Smooth muscle cell (in vitro differentiated cells): ENCODE measurements at regions not wholly inside any gene's neighbourhood (a gene's known extent, or its start where the extent isn't known, plus 50 kb on each side); places are given as distances from the start of the nearest gene placed in this dataset.

Experiments
- DNase-seq: peaks from one replicate; lab custom pipeline; 2025; ENCODE audit not compliant: unreplicated experiment; lab: John Stamatoyannopoulos, UW
- H2AFZ ChIP-seq: fragments of 200-600 bp; sonication (generic); 2 replicates; pipeline ENCODE4 v1.6.0; 2016; ENCODE audit warnings: antibody characterized with exemption, low read depth, mild to moderate bottlenecking
- H3F3A ChIP-seq: fragments of 200-600 bp; sonication (generic); 2 replicates; pipeline ENCODE4 v1.6.0; 2017; ENCODE audit warnings: antibody characterized with exemption, low read depth
- H3K27ac ChIP-seq: fragments of 200-600 bp; sonication (generic); 2 replicates; pipeline ENCODE4 v1.5.1; 2016; ENCODE audit warnings: low read depth, mild to moderate bottlenecking
- H3K27me3 ChIP-seq: fragments of 200-600 bp; sonication (generic); 2 replicates; pipeline ENCODE4 v1.6.1; 2016; ENCODE audit warnings: low read depth, mild to moderate bottlenecking
- H3K36me3 ChIP-seq: fragments of 200-600 bp; sonication (generic); 2 replicates; pipeline ENCODE4 v1.5.1; 2016; ENCODE audit warnings: low read depth
- H3K4me1 ChIP-seq: fragments of 200-600 bp; sonication (generic); 2 replicates; pipeline ENCODE4 v1.5.1; 2016; ENCODE audit warnings: low read depth
- H3K4me2 ChIP-seq: fragments of 200-600 bp; sonication (generic); 2 replicates; pipeline ENCODE4 v1.6.0; 2016; ENCODE audit warnings: mild to moderate bottlenecking
- H3K4me3 ChIP-seq: fragments of 200-600 bp; sonication (generic); 2 replicates; pipeline ENCODE4 v1.5.1; 2016; ENCODE audit warnings: mild to moderate bottlenecking
- H3K79me2 ChIP-seq: fragments of 200-600 bp; sonication (generic); 2 replicates; pipeline ENCODE4 v1.6.0; 2016; ENCODE audit warnings: low read depth, mild to moderate bottlenecking
- H3K9ac ChIP-seq: fragments of 200-600 bp; sonication (generic); 2 replicates; pipeline ENCODE4 v1.6.0; 2016; ENCODE audit warnings: low read depth
- H3K9me3 ChIP-seq: fragments of 200-600 bp; sonication (generic); replicated peaks from 2 replicates; pipeline ENCODE4 v1.5.1; 2016; ENCODE audit warnings: low read depth
- H4K20me1 ChIP-seq: fragments of 200-600 bp; sonication (generic); 2 replicates; pipeline ENCODE4 v1.6.0; 2016; ENCODE audit warnings: low read depth
- WGBS: methylation state at CpG from one replicate; pipeline ENCODE4 v1.1.7; 2016; ENCODE audit warnings: low lambda C conversion rate; 5-methylcytosine and 5-hydroxymethylcytosine counted together
- TF ChIP-seq, protein P1 (sequence below): fragments of 200-600 bp; sonication (generic); IDR thresholded peaks from 2 replicates; pipeline ENCODE4 v1.5.1; 2017; ENCODE audit warnings: borderline replicate concordance, mild to moderate bottlenecking, antibody characterized with exemption; ENCODE audit not compliant: insufficient read depth, poor library complexity, severe bottlenecking

- Histone ChIP-seq H2AFZ (no peak overlapping the region), H3K4me1 (no peaks in the 10 kb centered on the region), H4K20me1 (no peaks in the 10 kb centered on the region), H3K4me3 (no peak overlapping the region), H3K27me3 (no peaks in the 10 kb centered on the region), H3K4me2 (no peak overlapping the region), H3K27ac (no peak overlapping the region), H3F3A (no peaks in the 10 kb centered on the region), H3K9ac (no peak overlapping the region), H3K79me2 (no peaks in the 10 kb centered on the region), H3K9me3 (no peaks in the 10 kb centered on the region), H3K36me3 (no peaks in the 10 kb centered on the region)
- TF ChIP-seq, protein P1, sequence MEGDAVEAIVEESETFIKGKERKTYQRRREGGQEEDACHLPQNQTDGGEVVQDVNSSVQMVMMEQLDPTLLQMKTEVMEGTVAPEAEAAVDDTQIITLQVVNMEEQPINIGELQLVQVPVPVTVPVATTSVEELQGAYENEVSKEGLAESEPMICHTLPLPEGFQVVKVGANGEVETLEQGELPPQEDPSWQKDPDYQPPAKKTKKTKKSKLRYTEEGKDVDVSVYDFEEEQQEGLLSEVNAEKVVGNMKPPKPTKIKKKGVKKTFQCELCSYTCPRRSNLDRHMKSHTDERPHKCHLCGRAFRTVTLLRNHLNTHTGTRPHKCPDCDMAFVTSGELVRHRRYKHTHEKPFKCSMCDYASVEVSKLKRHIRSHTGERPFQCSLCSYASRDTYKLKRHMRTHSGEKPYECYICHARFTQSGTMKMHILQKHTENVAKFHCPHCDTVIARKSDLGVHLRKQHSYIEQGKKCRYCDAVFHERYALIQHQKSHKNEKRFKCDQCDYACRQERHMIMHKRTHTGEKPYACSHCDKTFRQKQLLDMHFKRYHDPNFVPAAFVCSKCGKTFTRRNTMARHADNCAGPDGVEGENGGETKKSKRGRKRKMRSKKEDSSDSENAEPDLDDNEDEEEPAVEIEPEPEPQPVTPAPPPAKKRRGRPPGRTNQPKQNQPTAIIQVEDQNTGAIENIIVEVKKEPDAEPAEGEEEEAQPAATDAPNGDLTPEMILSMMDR, result no peak
- WGBS, result 90% methylated on average over 4 of the region's 4 CpGs
- no peak for DNase-seq
Observed at GRCh38 chr6:14466278-14466677, 348.7 kb downstream of the CD83 start.

DNA sequence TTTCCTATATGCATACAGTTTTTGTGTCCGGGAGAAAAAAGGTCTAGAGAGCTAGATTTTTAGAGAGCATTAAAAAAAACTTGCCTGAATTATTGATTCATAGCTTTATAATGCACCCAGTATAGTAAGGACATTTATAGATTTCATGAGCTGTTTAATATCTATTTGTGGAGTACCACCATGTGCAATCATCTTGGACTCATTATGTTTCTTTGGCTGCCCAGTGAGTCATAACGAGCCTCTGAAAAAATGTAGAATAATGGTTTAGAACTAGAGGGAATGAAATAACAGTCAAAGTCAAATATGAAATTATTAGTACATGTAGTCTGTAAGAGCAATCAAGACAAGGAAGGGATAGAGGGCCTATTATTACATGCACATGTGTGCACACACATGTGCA is 350.0 kb downstream of the CD83 start:
- Histone ChIP-seq H2AFZ (no peak overlapping the region), H3K4me2 (no peak overlapping the region), H3K4me1 (no peaks in the 10 kb centered on the region), H3K9me3 (no peaks in the 10 kb centered on the region), H3K36me3 (no peaks in the 10 kb centered on the region), H3K4me3 (no peak overlapping the region), H3K27me3 (no peaks in the 10 kb centered on the region), H4K20me1 (no peaks in the 10 kb centered on the region), H3K9ac (no peak overlapping the region), H3F3A (no peaks in the 10 kb centered on the region), H3K79me2 (no peaks in the 10 kb centered on the region), H3K27ac (no peak overlapping the region)
- 84% methylated on average over 2 of the region's 2 CpGs for WGBS
- TF ChIP-seq, protein P1, result no peak
- DNase-seq, result no peak

DNA sequence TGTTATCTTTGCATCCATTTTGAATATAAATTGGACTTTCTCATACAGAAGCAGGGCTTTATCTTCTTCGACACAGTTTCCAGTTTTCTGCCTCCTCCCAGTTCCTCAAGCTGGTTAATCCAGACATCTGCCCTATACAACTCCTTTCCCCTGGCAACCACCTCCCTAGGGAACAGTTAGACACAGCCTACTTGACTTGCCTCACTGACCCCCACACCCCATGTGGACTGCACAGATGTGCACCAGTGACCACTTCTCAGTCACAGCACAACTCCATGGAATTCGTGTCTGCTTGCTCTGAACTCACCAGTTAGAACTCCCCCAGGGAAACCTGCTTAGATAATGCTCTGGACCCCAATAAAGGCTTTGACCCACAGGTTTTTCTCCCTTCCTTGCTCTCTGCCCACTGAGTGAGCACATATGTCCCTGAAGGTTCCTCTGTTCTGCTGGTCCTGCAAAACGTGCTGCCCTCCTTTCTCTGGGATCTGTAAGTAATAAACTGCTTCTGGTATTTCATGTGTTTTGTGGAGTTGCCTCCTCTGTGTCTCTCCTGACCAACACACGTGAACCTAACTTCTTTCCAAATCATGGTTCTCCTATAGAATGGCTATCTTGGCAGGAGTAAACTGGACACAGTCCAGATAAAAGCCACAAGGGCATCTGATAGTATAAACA is 351.2 kb downstream of the CD83 start:
- DNase-seq, result no peak
- Histone ChIP-seq H3K27me3 (no peaks in the 10 kb centered on the region), H3K36me3 (no peaks in the 10 kb centered on the region), H3K4me2 (no peak overlapping the region), H3K4me1 (no peaks in the 10 kb centered on the region), H3K9ac (no peak overlapping the region), H3K79me2 (no peaks in the 10 kb centered on the region), H3K9me3 (no peaks in the 10 kb centered on the region), H2AFZ (no peak overlapping the region), H4K20me1 (no peaks in the 10 kb centered on the region), H3F3A (no peaks in the 10 kb centered on the region), H3K4me3 (no peak overlapping the region), H3K27ac (no peak overlapping the region)
- WGBS, result 96% methylated on average over 4 of the region's 4 CpGs
- TF ChIP-seq, protein P1, result no peak

DNA sequence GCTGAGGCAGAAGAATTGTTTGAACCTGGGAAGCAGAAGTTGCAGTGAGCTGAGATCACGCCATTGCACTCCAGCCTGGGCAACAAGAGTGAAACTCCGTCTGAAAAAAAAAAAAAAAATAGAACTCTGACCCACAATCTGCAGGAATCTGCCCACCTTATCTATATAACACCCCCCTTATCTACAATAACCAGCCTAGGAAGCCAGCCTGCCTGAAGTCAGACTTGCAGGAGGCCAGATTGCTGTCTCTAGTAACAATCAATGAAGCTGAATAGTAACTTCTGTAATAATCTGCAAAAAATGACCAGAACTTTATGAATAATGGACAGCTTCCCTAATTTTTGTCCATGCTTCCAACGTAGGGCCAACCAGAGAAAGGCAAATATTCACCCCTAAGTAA is 352.5 kb downstream of the CD83 start:
- Histone ChIP-seq H3K27ac (no peak overlapping the region), H3K4me3 (no peak overlapping the region), H3K4me1 (no peaks in the 10 kb centered on the region), H3K27me3 (no peaks in the 10 kb centered on the region), H3K4me2 (no peak overlapping the region), H2AFZ (no peak overlapping the region), H4K20me1 (no peaks in the 10 kb centered on the region), H3F3A (no peaks in the 10 kb centered on the region), H3K36me3 (no peaks in the 10 kb centered on the region), H3K9ac (no peak overlapping the region), H3K9me3 (no peaks in the 10 kb centered on the region), H3K79me2 (no peaks in the 10 kb centered on the region)
- DNase-seq, result no peak
- TF ChIP-seq, protein P1, result no peak
- 82% methylated on average over 3 of the region's 3 CpGs for WGBS
